HEK293T (cell line): ENCODE measurements at regions not wholly inside any gene's neighbourhood (a gene's known extent, or its start where the extent isn't known, plus 50 kb on each side); places are given as distances from the start of the nearest gene placed in this dataset.

Source experiments
- CTCF ChIA-PET: fragments of 350-600 bp; formaldehyde crosslinking; extraction: SDS; loops from one replicate; lab custom pipeline; 2021; ENCODE audit warnings: antibody characterized with exemption, inconsistent platforms; lab: Yijun Ruan, JAX
- POLR2A ChIA-PET: fragments of 350-600 bp; formaldehyde crosslinking; extraction: SDS; loops from one replicate; lab custom pipeline; 2020; ENCODE audit warnings: antibody characterized with exemption, inconsistent platforms; lab: Yijun Ruan, JAX
- DNase-seq: peaks from one replicate; pipeline ENCODE4 v3.0.0; 2012; ENCODE audit warnings: mixed read lengths; ENCODE audit errors: extremely low spot score
- ARNT ChIP-seq: fragments of 450-650 bp; IDR thresholded peaks from 2 replicates; pipeline ENCODE4 v1.6.1; 2017; ENCODE audit warnings: mild to moderate bottlenecking
- BHLHE40 ChIP-seq: fragments of 450-650 bp; IDR thresholded peaks from 2 replicates; pipeline ENCODE4 v1.6.1; 2016; ENCODE audit warnings: mild to moderate bottlenecking, moderate library complexity, borderline replicate concordance
- CTBP1 ChIP-seq: fragments of 450-650 bp; IDR thresholded peaks from 2 replicates; pipeline ENCODE4 v1.6.1; 2016; ENCODE audit warnings: borderline replicate concordance
- ELF4 ChIP-seq: fragments of 450-650 bp; IDR thresholded peaks from 2 replicates; pipeline ENCODE4 v1.6.1; 2017; ENCODE audit warnings: antibody characterized with exemption
- FOXA1 ChIP-seq: fragments of 450-650 bp; IDR thresholded peaks from 2 replicates; pipeline ENCODE4 v1.6.1; 2016; ENCODE audit warnings: mild to moderate bottlenecking
- FOXK2 ChIP-seq: fragments of 450-650 bp; IDR thresholded peaks from 2 replicates; pipeline ENCODE4 v1.6.1; 2016; ENCODE audit warnings: mild to moderate bottlenecking
- FOXM1 ChIP-seq: fragments of 450-650 bp; IDR thresholded peaks from 2 replicates; pipeline ENCODE4 v1.6.1; 2017; ENCODE audit warnings: mild to moderate bottlenecking, borderline replicate concordance
- HDGF ChIP-seq: fragments of 450-650 bp; IDR thresholded peaks from 2 replicates; pipeline ENCODE4 v1.6.1; 2017; ENCODE audit warnings: antibody characterized with exemption, borderline replicate concordance
- L3MBTL2 ChIP-seq: fragments of 450-650 bp; conservative IDR thresholded peaks from 2 replicates; pipeline ENCODE4 v1.6.1; 2016; ENCODE audit warnings: mild to moderate bottlenecking
- LEF1 ChIP-seq: fragments of 450-650 bp; IDR thresholded peaks from 2 replicates; pipeline ENCODE4 v1.6.1; 2017; ENCODE audit warnings: mild to moderate bottlenecking, borderline replicate concordance
- NFRKB ChIP-seq: fragments of 450-650 bp; IDR thresholded peaks from 2 replicates; pipeline ENCODE4 v1.6.1; 2016; ENCODE audit warnings: mild to moderate bottlenecking, moderate library complexity
- PKNOX1 ChIP-seq: fragments of 450-650 bp; IDR thresholded peaks from 2 replicates; pipeline ENCODE4 v1.6.1; 2016
- SP1 ChIP-seq: fragments of 450-650 bp; IDR thresholded peaks from 2 replicates; pipeline ENCODE4 v1.6.1; 2017
- SUZ12 ChIP-seq: fragments of 450-650 bp; IDR thresholded peaks from 2 replicates; pipeline ENCODE4 v1.6.1; 2016; ENCODE audit warnings: mild to moderate bottlenecking
- TARDBP ChIP-seq: fragments of 450-650 bp; IDR thresholded peaks from 2 replicates; pipeline ENCODE4 v1.6.1; 2016
- ZNF384 ChIP-seq: fragments of 450-650 bp; IDR thresholded peaks from 2 replicates; pipeline ENCODE4 v1.6.1; 2016

DNA sequence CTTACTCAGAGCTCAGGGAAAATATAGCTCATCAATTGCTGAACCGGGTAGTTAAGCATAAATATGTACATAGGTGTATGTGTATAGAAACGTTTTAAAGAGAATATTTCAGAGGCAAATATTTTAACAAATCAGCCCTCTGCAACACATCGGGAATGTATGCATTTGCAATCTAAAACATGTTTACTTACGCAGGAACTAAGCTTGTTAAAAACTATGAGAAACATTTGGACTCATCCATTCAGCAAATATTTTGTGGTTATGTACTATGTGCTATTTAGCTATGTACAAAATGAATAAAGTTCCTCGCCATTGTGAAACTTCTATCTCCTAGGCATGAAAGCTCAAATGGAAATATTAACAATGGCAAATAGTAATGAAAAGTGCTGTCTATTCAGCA, 469.9 kb downstream of the ARHGEF28 start:
- POLR2A ChIA-PET: no interaction called here
- CTCF ChIA-PET: no interaction called here
- no peak for TF ChIP-seq PKNOX1
- no peak for TF ChIP-seq CTBP1
- TF ChIP-seq ARNT: no peak
- TF ChIP-seq L3MBTL2: no peak
- TF ChIP-seq ZNF384: no peak
- no peak for TF ChIP-seq FOXM1
- TF ChIP-seq ELF4: no peak
- no peak for TF ChIP-seq FOXA1
- TF ChIP-seq SP1: no peak
- no peak for TF ChIP-seq BHLHE40
- no peak for TF ChIP-seq SUZ12
- TF ChIP-seq LEF1: no peak
- TF ChIP-seq NFRKB: no peak
- no peak for TF ChIP-seq TARDBP
- no peak for TF ChIP-seq HDGF
- no peak for TF ChIP-seq FOXK2
- no peak for DNase-seq

GRCh38 chr5:74094782-74095108, 468.7 kb downstream of the ARHGEF28 start:
- no peak for DNase-seq
- CTCF ChIA-PET: no interaction called here
- TF ChIP-seq CTBP1: no peak
- no peak for TF ChIP-seq TARDBP
- no peak for TF ChIP-seq ELF4
- no peak for TF ChIP-seq SP1
- no peak for TF ChIP-seq HDGF
- TF ChIP-seq FOXM1: no peak
- TF ChIP-seq BHLHE40: no peak
- no peak for TF ChIP-seq NFRKB
- TF ChIP-seq PKNOX1: no peak
- no peak for TF ChIP-seq LEF1
- TF ChIP-seq ARNT: no peak
- TF ChIP-seq L3MBTL2: no peak
- TF ChIP-seq FOXK2: no peak
- TF ChIP-seq SUZ12: no peak
- no peak for TF ChIP-seq ZNF384
- no peak for TF ChIP-seq FOXA1
- POLR2A ChIA-PET: no interaction called here

DNA sequence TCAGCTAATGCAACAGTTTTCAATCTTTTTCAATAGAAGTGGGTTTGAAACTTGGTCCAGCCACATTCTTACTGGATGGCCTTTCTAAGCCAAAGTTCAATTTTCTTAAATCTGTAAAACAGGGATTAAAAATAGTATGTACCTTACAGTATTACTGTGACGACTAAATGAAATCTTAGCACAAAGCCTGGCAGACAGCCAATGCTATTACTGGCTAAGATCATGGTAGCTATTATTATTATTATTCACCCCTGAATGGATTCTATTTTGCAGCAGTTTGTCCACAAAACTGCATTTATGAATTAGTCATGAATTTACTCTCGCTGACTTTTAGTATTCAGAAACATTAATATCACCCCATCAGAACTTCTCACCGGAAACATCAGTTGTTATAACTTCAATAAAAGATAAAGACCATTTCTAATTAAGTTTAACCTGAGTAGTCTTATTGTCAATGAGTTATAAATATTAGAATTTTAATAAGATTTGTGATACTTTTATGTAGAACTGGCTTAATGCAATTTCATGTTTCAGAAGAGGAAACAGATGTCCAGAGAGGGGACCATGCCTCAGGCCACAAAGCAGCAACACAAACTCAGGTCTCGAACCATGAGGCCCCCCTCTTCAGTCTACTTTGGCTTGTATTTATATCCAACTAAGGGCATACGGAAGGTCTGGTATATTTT, 468.2 kb downstream of the ARHGEF28 start:
- CTCF ChIA-PET: no interaction called here
- POLR2A ChIA-PET: no interaction called here
- TF ChIP-seq ZNF384: no peak
- no peak for DNase-seq

DNA sequence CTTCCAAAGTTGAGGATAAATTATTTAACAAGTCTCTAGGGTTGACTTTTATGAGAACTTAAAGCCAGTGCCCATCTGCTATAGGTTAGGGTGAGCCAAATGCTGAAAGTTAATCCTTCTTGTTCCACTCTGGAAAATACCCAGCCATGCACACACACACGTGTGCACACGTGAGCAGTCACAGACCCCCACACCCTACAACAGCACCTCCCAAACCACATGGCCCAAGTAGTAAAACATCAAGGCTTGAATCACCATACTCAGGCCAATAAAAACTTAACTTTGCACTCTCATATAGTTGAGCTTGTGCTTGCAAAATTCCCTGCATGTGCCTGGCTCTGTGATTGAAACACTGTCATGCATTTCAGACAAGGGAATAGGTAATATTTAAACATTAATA, 467.6 kb downstream of the ARHGEF28 start:
- DNase-seq: no peak
- ChIA-PET POLR2A (no interaction called here), CTCF (no interaction called here)
- TF ChIP-seq PKNOX1 (no peak), FOXK2 (no peak), ZNF384 (no peak)

GRCh38 chr5:74092766-74093165, 466.8 kb downstream of the ARHGEF28 start:
- DNase-seq: no peak
- POLR2A ChIA-PET: no interaction called here
- TF ChIP-seq L3MBTL2 (no peak), CTBP1 (no peak), SP1 (no peak), SUZ12 (no peak), FOXK2 (no peak), ELF4 (no peak), ZNF384 (no peak), TARDBP (no peak), FOXA1 (no peak), NFRKB (no peak), LEF1 (no peak), BHLHE40 (no peak)
- CTCF ChIA-PET: no interaction called here

GRCh38 chr5:74085782-74086181, 459.8 kb downstream of the ARHGEF28 start:
- TF ChIP-seq ARNT: no peak
- no peak for TF ChIP-seq SP1
- TF ChIP-seq NFRKB: no peak
- no peak for TF ChIP-seq FOXK2
- no peak for TF ChIP-seq HDGF
- TF ChIP-seq ELF4: no peak

GRCh38 chr5:74085186-74085585, 459.2 kb downstream of the ARHGEF28 start:
- CTCF ChIA-PET: no interaction called here
- no peak for DNase-seq
- POLR2A ChIA-PET: interaction anchor here (0.9 kb wide), 1 partner anchor 431 kb away, joined by 3 read pairs; no protein-coding TSS in a partner anchor
- TF ChIP-seq ZNF384 (no peak), FOXA1 (no peak), L3MBTL2 (no peak), SP1 (no peak), BHLHE40 (no peak), CTBP1 (no peak), ARNT (no peak), FOXK2 (no peak), TARDBP (no peak), NFRKB (no peak), FOXM1 (no peak), LEF1 (no peak), ELF4 (no peak), HDGF (no peak), SUZ12 (no peak), PKNOX1 (no peak)

More at GRCh38 chr5:74085782-74086181, 459.8 kb downstream of the ARHGEF28 start:
- ChIA-PET CTCF (no interaction called here), POLR2A (interaction anchor here (0.9 kb wide), 1 partner anchor 430 kb away, joined by 3 read pairs; no protein-coding TSS in a partner anchor)
- no peak for DNase-seq
